ENCODE measurements at regions not wholly inside any gene's neighbourhood (a gene's known extent, or its start where the extent isn't known, plus 50 kb on each side); places are given as distances from the start of the nearest gene placed in this dataset.

DNA sequence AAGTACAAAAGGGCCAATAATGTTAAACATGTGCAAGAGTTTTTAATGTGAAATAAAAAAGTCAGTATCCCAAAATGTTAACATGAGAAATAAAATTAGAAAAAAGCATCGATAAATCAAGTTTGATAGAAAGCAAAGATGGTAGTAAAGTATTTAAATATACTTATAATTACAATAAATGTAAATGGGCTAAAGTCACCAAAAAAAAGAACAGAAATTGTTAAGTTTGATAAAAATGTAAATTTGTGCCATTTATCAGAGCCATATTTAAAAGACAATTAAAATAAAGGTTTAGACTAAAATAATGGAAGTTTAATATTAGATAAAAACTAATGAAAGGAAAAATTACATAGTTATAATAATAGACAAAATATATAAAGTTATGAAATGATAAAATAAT is 500.5 kb downstream of the TMEM232 start:
- no peak overlapping the region for H3K4me3 ChIP-seq (ENCODE audit: low read length)
- TF ChIP-seq, protein P1, sequence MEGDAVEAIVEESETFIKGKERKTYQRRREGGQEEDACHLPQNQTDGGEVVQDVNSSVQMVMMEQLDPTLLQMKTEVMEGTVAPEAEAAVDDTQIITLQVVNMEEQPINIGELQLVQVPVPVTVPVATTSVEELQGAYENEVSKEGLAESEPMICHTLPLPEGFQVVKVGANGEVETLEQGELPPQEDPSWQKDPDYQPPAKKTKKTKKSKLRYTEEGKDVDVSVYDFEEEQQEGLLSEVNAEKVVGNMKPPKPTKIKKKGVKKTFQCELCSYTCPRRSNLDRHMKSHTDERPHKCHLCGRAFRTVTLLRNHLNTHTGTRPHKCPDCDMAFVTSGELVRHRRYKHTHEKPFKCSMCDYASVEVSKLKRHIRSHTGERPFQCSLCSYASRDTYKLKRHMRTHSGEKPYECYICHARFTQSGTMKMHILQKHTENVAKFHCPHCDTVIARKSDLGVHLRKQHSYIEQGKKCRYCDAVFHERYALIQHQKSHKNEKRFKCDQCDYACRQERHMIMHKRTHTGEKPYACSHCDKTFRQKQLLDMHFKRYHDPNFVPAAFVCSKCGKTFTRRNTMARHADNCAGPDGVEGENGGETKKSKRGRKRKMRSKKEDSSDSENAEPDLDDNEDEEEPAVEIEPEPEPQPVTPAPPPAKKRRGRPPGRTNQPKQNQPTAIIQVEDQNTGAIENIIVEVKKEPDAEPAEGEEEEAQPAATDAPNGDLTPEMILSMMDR (conservative IDR thresholded peaks at IDR 0.05; ENCODE audit: low read length) = no peak
- DNase-seq (ENCODE audit: low read depth) = no peak

DNA sequence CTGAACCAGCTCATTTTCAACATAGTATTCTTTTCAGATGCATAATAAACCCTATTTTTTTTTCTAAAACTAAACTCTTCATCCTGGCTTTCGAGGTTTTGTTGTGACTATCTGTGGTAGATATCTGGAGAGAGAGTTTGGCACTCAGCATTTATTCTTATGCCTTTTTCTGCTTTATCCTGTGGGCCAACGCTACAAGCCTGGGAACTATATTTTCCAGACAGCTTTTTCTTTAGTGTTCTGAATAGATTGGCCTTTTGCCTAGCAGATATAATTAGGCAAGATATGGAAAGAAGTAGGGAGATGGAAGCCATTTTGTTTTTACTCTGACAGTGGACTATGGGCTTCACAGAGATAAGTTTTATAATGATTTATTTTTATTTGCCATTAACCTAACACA is 486.7 kb downstream of the TMEM232 start:
- TF ChIP-seq, protein P1 (conservative IDR thresholded peaks at IDR 0.05; ENCODE audit: low read length) = no peak

DNA sequence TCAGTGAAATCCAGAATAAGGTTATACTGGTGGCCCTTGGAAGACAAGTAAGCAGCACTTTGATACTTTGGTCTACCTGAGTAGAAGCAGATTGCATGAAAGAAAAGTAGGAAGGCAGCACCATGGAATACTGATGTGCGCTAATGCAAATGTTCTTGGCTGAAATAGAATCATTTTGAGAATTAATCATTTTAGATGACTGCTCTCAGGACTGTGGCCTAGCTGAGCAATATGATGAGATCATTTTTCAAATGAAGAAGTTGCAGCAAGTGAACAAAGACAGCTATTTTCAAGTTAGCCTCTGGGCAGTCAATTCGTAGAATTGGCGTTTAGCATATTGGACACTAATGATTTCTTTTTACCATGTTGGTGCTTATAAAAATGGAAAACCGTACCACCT is 483.5 kb downstream of the TMEM232 start:
- TF ChIP-seq, protein P1 (conservative IDR thresholded peaks at IDR 0.05; ENCODE audit: low read length) = no peak
- H3K4me3 ChIP-seq (ENCODE audit: low read length) = no peak overlapping the region

More for the DNA sequence above, 486.7 kb downstream of the TMEM232 start:
- H3K4me3 ChIP-seq (ENCODE audit: low read length) = no peak overlapping the region
- DNase-seq (ENCODE audit: low read depth) = no peak

DNA sequence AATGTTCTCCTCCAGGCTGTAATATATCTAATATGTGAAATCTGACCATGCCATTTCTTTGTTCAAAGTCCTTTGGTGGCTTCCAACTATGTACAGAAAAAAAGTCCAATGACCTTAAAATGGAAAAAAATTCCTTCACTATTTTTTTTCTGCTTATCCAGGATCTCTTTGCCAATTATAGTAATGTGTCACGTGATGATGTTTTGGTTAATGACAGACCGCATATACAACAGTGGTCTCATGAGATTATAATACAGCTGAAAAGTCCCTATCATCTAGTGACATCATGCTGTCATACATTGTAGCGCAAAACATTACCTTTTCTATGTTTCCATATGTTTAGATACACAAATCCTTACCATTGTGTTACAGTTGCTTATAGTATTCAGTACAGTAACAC is 477.6 kb downstream of the TMEM232 start:
- no peak for DNase-seq (ENCODE audit: low read depth)
- H3K4me3 ChIP-seq (ENCODE audit: low read length) = no peak overlapping the region
- TF ChIP-seq, protein P1 (conservative IDR thresholded peaks at IDR 0.05; ENCODE audit: low read length) = no peak

More for the DNA sequence above, 483.5 kb downstream of the TMEM232 start:
- no peak for DNase-seq (ENCODE audit: low read depth)

DNA sequence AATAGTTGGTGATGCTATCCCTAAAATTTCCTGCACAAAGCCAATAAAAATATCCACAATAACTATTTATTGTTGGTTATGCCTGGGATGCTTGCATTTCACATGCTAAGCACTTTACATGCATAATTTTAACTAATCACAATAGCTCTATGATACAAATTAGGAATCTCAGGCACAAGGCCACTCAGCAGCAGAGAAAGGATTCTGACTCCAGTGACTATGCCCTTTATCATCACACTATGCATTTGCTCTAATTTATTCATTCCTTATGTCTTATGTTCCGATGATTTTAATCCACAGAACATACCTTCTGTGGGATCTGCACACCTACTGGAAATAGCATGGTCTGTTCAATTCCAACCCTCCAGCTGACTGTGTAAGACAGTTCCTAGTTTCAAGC is 476.1 kb downstream of the TMEM232 start:
- TF ChIP-seq, protein P1 (conservative IDR thresholded peaks at IDR 0.05; ENCODE audit: low read length) = no peak
- no peak for DNase-seq (ENCODE audit: low read depth)
- no peak overlapping the region for H3K4me3 ChIP-seq (ENCODE audit: low read length)

DNA sequence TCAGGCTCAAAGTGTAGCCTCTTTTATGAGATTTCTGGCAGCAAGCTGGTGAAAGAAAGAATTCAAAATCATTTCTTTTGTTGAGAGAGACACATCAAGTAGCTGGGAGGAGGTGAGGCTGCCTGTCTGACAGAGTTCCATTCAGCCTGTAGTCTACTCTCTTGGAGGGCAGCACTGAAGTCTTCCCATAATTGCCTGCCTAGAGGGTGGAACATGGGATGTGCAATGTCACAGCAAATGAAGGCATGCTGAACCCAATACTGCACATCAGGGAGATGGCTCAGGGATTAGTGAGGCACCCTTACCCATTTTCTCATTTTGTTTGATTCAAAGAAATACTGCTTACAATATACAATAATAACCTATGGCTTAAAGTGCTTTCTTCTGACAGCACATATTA is 475.7 kb downstream of the TMEM232 start:
- DNase-seq (ENCODE audit: low read depth) = no peak
- TF ChIP-seq, protein P1 (conservative IDR thresholded peaks at IDR 0.05; ENCODE audit: low read length) = no peak
- no peak overlapping the region for H3K4me3 ChIP-seq (ENCODE audit: low read length)

DNA sequence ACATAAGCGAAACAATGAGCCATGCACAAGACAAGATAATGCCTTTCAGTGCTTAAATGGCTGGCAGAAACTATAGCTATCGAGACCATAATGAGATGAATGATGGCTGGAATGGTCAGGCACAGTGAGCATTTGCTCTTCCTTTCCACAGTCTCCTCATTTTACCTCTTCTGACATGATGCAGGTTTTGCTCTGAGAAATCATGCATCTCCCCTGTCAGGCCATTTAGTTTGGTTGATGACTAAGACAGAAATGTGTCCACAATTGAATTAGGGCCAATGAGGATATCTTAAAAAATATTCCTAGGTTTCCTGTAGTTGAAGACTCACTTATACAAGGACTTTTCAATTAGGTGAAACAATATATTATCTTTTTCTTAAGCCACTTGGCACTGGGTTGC is 475.1 kb downstream of the TMEM232 start:
- peak; percentile 12 for DNase-seq (ENCODE audit: low read depth)
- TF ChIP-seq, protein P1 (conservative IDR thresholded peaks at IDR 0.05; ENCODE audit: low read length) = no peak
- no peak overlapping the region for H3K4me3 ChIP-seq (ENCODE audit: low read length)
